GM21515 (cell line): ENCODE measurements at regions not wholly inside any gene's neighbourhood (a gene's known extent, or its start where the extent isn't known, plus 50 kb on each side); places are given as distances from the start of the nearest gene placed in this dataset.

Experiments used
- ATAC-seq: cut with Tn5 transposase; IDR thresholded peaks from one replicate; pipeline ENCODE4 v1.9.1; 2021; ENCODE audit not compliant: unreplicated experiment

DNA sequence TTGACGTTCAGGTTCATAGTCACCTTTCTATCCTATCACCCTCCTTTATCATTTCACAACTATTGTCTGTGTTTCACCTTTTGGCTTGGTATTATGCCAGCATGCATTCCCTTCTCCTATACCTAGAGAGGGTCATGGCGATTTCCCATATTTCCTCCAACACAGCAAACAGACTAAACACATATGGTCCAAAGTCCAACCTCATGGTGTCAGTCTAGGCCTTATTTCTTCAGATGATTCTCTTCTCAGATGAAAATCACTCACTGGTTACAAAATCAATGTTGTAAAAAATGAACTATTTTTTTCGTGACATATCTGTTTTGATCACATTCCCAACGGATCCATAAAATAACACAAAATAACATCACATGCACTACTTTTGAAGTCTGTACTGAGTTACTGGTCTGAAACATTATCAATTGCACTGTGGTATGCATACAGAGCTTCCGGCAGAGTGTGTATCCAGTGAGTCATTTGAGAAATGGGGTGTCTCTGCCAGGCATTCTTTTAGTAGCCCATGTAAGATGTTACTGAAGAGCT lies 204.8 kb upstream of the GALNT5 start:
- ATAC-seq = no peak

DNA sequence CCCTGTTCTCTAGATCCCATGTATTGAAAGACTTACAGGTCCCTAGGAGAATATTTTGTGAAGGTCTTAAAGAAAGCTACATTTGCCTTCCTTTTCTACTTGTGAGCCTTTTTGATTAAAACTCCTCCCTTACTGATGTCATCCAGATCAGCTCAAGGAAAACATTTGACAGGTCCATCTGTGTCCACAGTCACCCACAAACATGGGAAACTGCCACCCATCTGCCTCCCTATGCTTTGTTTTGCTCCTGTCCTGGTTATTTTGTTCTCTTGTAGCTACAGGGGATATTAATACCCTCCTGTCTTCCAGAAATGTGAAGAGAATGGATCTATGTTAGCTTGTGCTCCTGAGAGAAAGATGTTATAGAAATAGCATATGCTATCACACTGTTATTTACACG lies 203.6 kb upstream of the GALNT5 start:
- no peak for ATAC-seq

DNA sequence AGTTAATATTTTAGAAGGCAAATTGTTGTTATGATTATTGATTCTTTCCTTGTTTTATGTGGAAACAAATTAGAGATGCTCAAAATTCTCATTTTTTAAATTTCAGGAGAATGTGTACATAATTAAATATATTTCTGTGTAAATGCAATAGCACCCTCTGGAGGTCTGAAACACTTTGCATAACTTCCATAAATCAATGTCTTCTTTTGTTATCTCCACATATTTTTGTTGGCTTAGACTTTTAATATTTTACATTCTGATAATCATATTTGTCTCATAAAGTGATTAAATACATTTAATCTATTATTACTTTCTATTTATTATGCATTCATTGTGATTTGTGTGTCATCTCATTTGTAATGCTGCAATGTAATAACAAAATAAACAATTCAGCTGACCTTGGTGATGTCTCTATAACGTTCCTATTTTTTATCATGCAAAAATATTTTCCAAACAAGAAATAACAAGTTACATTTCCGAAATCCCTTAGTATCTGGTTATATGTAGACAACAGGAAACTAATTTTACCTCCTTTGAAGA lies 201.8 kb upstream of the GALNT5 start:
- no peak for ATAC-seq

DNA sequence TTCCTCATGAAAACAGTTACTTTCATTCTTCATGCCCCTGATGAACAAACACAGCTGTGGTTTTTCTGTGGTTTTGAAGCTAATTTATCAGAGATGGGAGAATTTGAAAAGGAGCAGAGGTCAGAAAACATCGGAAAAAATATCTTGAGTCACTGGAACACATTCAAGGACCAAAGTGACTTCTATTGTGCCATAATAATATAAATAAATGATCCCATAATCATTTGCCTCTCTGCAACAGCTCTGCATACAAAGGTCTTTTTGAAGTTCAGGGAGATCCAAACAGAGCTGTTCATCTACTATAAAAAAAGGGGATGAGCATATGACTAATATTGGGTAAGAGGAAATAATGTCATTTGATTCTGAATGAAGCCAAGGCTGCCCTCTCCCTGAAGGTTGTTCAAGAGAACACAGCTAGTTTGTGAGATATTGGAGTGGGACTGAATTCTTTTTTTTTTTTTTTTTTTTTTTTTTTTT lies 201.3 kb upstream of the GALNT5 start:
- no peak for ATAC-seq

DNA sequence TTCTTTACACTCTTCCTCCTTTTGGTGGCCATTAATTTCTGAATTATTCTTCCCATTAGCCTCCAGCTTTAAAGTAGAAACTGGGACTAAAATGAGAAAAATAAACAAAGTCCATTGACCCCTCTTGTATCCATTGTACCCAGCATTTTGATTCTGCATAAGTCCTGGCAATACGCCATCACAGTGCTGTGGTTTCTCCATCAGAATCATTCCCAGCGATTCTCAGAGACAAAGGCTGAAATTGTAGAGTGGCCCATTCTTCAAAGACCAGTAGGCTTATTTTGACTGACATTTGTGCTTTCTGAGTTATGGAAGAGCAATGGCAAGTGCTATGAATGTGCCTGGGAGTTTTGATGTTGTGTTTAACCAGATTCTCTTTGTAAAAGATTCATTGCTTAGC lies 199.3 kb upstream of the GALNT5 start:
- ATAC-seq = no peak

DNA sequence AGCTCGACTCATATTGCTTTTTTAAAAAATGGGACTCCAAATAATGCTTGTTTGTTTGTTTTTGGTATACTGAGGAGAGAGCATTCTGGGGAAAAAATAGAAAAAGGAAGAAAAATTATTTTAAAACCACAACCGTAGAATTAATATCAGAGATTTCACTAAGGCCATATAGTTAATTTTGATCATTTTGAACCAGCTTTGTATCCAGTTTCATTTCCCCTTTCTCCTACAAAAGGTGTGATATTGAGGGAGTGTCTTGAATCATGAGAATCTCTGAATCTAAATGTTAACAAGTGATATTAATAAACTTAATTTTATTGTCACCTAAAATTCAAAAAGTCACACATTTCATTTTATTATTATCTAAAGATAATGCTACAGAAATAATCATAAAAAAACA lies 198.5 kb upstream of the GALNT5 start:
- ATAC-seq = no peak

DNA sequence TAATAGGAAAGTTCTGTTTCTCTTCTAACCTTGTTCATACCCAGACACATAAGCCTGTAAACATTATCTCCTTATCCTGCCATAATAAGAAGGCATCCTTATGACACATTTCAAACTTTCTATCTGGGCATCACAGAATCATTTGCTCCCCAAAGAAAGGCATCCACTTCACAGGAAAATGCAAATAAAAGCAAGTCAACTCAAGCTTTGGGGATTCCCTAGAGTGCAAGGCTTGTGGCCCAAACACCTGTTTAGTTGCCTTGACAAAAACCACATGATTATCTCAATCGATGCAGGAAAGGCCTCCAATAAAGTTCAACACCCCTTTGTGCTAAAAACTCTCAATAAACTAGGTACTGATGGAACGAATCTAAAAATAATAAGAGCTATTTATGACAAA lies 195.7 kb upstream of the GALNT5 start:
- ATAC-seq = peak; percentile 88

DNA sequence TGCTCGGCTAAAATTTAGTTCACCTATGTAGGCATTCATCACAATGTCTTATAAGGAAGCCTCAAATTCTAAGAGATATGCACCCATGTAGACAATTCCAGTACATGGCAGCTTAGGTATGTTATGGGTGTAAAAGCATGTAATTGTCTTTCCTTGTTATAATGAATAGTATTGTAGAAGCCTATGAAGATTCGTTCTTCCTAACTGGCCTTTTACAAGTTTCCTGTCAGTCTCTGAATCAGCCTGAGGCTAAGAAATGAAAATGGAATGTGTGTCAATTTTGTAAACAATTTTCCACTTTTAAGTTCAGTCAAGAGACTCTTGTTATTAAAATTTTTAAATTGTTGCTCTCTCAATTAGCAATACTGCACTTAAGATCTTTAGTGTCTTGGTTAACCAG lies 189.9 kb upstream of the GALNT5 start:
- ATAC-seq = no peak

DNA sequence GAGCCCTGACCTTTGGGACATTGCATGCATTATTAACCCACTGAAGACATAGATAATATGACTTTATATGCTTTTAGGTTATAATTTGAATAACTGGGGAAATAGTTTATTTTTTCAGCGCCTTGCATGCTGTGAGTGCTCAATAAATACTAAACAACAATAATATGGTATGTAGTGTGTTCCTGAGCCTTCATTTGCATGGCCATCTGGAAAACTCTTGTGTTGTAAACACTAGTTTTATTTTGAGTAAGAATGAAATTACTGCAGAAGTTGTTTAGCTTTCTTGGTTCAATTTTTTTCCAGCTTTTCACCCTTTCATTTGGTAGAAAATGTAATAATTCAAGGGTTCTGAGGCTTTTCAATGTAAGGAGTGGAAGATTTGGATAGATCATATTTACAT lies 189.3 kb upstream of the GALNT5 start:
- no peak for ATAC-seq

DNA sequence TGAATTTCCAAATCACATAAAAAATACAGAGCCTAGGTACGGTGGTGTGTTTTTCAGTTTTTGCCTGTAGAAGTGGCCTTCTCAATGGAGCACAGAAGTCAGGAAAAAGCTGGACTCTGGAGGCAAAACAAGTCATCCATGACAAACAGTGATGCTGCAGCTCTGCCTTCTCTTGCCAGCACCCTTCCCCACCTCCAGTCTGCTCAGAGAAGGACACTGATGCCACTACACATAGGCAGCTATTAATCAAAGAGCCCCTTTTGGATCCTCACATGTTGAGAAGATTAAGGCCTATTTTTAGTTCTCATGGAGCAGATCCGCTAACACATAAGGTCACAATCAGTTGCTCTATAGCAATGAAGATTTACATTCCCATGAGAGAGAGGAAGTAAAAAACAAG lies 181.6 kb upstream of the GALNT5 start:
- ATAC-seq = no peak

DNA sequence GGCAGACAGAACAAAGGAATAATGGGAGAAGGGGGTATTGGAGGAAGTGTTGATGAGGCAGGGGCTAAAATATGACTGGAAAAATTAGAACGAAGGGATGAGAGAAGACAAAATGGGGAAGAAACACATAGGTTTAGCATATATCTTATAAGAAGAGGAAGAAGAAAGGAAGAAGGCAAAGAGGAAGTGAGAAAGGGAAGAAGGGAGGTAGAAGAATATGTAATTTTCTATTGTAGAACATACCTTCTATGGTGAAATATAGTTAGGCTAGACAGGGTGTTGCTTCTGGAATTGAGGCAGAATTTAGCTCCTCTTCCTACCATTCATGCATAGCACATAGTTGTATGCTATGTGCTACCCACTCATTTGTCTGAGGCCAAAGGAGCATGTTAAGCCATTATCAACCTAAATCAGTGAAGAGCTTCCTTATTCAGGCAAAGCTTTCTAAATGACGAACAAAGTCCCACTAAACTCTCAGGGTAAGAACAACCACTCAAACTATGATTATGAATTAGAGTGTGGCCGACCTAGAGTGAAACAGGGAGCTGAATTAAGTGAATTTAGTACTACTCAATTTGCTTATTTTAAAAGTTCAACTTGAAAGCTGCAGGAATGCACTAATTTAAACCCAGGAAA lies 180.9 kb upstream of the GALNT5 start:
- peak; percentile 55 for ATAC-seq

DNA sequence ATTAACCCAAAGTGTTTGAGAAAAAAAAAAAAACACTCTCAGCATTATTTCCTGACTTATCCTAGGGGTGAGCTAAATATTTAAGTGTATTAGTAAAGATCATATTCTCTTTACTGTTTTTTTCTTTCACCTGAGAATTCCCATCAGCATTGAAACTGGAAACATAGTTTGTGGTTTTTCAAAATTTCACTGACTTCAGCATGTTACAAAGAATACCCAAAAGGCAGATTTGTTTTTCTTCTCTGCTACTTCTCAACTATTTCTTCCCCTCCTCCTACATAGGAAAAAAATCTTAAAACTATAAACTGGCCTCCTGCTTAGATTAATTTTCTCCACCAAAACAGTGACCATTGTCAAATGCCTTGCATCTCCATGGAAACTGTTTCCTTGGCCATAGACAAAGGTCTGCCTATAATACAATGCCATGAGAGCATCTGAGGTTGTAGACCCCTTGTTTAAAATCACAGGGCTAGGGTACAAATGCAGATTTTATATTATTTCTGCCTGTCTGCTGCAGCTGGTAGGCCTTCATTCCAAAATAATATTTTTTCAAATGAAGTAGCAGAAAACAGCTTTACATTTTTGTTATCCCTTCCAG lies 179.7 kb upstream of the GALNT5 start:
- ATAC-seq = no peak

DNA sequence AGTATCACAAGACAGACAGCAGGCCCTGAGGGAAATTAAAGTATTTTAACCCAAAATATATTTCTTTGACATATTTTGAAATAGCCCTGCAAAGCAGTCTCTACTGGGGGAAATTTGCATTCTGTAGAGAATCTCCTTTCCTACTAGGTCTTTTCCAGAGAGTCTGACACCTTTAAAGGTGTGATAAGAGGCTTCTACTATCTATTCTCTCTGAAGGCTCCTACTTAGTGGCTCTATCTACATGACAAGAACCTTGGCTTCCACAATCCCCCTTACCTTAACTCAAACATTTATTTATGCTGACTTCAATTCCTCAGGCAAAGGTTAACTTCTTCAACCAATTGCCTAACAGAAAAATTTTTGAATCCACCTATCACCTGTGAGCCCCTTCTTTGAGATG lies 174.6 kb upstream of the GALNT5 start:
- no peak for ATAC-seq

DNA sequence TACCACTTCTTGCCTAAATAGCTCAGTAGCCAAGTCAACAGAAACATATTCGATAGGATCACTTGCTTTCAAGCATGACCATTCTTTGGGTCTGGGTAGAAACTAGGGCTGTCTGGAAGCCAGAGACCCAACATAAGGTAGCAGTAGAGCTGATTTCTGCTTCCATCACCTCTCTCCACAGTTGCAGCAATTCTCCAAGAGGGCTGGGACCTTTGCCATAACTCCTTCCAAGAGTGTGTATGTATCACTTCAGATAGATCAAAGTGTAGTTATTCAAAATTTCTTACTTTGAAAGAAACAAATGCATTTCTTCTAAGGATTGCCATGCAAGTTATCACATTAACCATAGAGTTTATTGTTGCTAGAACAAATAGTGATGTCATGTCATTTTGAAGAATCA lies 172.0 kb upstream of the GALNT5 start:
- no peak for ATAC-seq

DNA sequence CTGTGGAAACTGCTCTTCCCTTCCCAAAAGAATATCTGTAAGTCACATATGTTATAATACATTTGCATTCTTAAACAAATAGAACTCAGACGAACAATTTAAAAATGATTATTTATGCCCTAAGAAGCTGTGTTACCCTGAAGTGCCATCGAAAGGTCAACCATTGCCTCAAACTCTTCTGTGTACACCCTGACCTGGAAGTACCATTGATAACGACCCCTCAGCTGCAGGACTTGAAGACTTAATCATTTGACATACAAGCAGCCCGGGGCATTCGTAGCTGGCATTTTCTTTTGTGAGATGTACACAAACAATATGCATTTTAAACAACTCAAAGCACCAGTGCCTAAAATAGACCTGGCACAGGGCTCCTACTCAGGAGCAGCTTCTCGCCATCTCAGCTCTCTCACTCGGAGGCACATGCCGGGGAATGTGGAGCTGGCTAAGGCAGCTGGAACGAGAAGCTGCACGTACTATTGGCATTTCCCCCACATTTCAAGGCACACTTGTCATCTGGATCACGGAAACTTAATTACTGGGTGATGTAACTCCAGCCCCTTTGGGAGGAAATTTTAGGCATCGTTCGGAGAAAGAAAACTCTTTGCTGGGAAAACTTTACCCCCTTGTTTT lies 170.0 kb upstream of the GALNT5 start:
- ATAC-seq = no peak

DNA sequence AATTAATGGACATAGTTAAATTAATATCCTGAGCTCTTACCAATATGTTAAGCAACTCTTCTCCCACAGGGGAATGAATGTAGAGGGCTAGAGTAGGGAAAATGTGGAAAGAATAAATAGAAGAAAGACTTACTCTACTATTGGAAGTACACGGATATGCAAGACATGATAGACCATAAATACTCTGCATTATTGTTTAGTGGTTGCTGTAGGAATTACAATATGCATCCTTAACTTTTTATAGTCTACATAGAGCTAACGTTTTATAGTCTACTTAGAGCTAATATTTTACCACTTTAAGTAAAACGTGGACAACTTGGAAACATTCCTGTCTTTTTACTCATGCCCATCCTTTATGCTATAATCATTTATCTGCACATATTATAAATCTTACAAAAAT lies 163.8 kb upstream of the GALNT5 start:
- ATAC-seq = no peak

DNA sequence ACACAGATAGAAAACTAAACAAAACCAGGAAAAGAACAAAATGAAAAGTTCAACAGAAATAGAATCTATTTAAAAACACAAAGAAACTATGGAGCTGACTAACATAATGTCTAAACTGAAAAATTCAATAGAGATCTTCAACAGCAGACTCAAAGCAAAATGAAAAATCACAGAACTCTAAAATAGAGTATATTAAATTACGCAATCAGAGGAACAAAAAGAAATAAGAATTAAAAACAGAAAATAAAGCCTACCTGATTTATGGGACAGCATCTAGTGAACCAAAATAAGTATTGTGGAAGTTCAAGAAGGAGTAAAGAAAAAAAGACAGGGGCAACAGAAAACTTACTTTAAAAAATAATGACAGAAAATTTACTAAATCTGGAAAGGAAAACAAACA lies 152.1 kb upstream of the GALNT5 start:
- ATAC-seq = no peak

DNA sequence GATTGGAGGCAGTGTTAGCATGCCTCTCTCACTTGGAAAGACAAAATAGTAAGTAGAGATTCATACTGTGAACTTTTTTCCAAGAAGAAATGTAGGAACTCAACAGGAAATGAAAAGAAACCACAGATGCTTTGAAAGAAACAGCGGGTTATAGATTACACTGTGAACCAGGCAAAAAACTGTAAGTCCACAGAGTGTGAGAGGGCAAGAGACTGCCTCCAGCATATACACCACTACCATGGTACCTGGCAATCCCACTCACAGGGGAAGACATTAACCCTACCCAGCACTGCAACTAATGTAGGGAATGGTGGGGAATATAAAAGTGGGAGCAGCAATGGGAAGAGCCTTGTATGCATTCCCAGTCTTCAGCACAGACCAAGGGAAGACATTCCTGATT lies 150.6 kb upstream of the GALNT5 start:
- no peak for ATAC-seq

DNA sequence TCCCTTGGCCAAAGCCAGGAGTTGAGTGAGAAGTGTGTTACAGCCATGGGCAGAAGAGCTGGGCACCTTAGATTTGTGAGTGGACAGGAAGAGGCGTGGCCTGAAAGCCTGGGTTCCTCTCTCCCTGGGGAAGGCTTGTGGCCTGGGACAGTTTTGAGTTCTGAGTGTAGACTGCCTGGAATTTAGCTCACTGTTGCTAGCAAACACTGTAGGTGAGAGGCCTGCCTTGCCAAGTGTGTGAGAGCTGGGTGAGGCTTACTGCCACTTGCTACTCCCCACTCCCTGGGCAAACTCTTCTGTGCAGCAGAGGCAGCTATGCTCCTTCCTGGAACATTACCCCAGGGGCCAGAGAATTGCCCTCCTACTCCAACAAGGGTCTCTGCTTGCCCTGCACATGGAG lies 150.0 kb upstream of the GALNT5 start:
- ATAC-seq = no peak

DNA sequence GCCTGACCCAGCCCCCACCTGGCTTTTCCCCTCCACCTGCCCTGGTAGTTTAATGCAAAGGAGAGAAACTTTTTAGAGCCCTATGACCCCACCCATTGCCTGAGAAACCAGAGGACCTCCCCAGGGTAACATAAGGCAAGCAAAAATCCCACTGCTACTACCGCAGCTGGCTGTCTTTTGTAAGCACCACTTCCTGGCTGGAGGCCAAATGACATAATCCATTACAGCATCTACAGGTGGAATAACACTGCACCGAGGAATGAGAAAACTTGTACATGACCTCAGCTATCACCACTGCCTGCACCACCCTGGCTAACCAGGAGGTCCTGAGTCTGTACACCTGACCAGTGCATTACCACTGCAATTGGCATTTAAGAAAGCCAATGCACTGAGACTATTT lies 149.6 kb upstream of the GALNT5 start:
- no peak for ATAC-seq

DNA sequence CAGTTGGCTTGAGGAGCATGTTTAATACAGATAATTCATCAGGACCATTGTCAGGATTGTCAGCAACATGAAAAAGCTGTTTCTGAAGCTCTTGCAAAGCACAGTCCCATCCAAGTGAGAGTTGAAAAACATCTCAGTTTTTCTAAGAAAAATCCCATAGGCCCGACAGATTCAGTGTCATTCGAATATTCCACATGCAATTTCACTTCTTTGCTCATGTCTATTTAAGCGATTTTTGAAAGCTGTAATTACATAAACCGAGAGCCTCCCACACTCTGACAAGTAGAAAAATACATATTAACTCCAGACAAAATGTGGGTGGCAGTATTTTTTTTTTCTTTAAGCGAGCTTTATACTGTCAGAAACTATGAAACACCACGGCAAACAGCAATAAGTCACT lies 134.7 kb upstream of the GALNT5 start:
- ATAC-seq = no peak

DNA sequence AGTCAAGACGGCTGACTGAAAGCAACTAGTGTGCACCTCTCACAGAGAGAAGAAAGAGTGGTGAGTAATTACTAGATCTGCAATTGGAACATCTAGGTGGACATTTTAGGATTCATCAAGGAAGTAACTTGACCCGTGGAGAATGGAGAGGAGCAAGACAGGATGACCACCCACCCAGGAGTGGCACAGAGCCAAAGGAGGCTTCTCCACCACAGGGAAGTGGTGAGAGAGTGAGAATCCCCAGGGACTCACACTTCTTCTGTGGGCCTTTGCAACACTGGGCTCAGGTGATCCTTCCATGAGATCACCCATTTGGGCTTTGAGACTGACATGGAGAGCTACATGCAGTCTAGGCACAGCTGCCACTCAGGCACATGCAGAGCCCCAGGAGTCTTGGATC lies 132.8 kb upstream of the GALNT5 start:
- no peak for ATAC-seq
